ENCODE measurements at regions not wholly inside any gene's neighbourhood (a gene's known extent, or its start where the extent isn't known, plus 50 kb on each side); places are given as distances from the start of the nearest gene placed in this dataset.

DNA sequence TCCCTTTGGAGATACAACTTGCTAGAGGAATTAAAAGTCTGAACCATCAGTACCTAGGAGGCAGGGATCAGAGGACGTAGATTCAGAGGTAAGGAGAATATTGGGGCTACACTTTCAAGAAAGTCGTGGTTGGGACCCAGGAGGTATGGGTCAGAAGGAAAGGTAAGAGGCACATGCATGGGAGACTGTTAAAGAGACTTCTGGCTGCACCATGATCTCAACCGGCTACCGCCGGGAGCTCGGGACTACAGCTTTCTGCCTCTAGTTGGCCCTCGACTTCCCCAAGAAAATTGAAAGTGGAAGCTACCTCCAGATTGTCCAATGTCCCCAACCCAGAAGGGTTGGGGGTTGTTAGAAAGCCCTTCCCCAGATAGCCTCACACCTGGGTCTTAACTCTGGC, 355.7 kb upstream of the TMPRSS15 start:
- TF ChIP-seq, protein P1, sequence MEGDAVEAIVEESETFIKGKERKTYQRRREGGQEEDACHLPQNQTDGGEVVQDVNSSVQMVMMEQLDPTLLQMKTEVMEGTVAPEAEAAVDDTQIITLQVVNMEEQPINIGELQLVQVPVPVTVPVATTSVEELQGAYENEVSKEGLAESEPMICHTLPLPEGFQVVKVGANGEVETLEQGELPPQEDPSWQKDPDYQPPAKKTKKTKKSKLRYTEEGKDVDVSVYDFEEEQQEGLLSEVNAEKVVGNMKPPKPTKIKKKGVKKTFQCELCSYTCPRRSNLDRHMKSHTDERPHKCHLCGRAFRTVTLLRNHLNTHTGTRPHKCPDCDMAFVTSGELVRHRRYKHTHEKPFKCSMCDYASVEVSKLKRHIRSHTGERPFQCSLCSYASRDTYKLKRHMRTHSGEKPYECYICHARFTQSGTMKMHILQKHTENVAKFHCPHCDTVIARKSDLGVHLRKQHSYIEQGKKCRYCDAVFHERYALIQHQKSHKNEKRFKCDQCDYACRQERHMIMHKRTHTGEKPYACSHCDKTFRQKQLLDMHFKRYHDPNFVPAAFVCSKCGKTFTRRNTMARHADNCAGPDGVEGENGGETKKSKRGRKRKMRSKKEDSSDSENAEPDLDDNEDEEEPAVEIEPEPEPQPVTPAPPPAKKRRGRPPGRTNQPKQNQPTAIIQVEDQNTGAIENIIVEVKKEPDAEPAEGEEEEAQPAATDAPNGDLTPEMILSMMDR (conservative IDR thresholded peaks at IDR 0.05; ENCODE audit: low read length): no peak
- TF ChIP-seq EZH2phosphoT487 (IDR thresholded peaks at IDR 0.05; ENCODE audit: borderline replicate concordance, low read depth, low read length): no peak

All from OCI-LY7 (cell line).